H1 (cell line): ENCODE measurements at regions not wholly inside any gene's neighbourhood (a gene's known extent, or its start where the extent isn't known, plus 50 kb on each side); places are given as distances from the start of the nearest gene placed in this dataset.

Experiments
- CTCF ChIA-PET: fragments of 300-600 bp; sonication (Branson Sonifier 250); formaldehyde crosslinking; loops from one replicate; lab custom pipeline; 2021; ENCODE audit not compliant: partially characterized antibody; lab: Charles Lee
- POLR2A ChIA-PET: fragments of 300-600 bp; sonication (Branson Sonifier 250); formaldehyde crosslinking; loops from one replicate; lab custom pipeline; 2021; ENCODE audit warnings: inconsistent platforms; ENCODE audit not compliant: partially characterized antibody; lab: Charles Lee
- DNase-seq, 2 experiments: peaks; one replicate each; pipeline versions ENCODE4 v3.0.0 to v3.0.0-alpha.2; 2010 to 2022; ENCODE audit warnings: low spot score in 2 of 2, low read depth in 1 of 2, mixed read lengths in 1 of 2
- FAIRE-seq: peaks from 2 replicates; lab custom pipeline; 2011; peaks lifted over from hg19 to GRCh38; lab: Jason Lieb, UNC
- H2AFZ ChIP-seq: 2 replicates; pipeline ENCODE4 v1.8.1; 2012; ENCODE audit warnings: low read length, inconsistent platforms
- H2AK5ac ChIP-seq: 2 replicates; pipeline ENCODE4 v1.6.1; 2013; ENCODE audit warnings: low read depth, low read length
- H2BK120ac ChIP-seq: replicated peaks from 2 replicates; pipeline ENCODE3; 2013; ENCODE audit warnings: low read depth, low read length, inconsistent platforms
- H2BK12ac ChIP-seq: 2 replicates; pipeline ENCODE4 v1.6.1; 2013; ENCODE audit warnings: low read depth, low read length
- H2BK15ac ChIP-seq: 2 replicates; pipeline ENCODE4 v1.6.1; 2013; ENCODE audit warnings: low read length
- H2BK20ac ChIP-seq: 2 replicates; pipeline ENCODE4 v1.6.1; 2013; ENCODE audit warnings: low read length
- H2BK5ac ChIP-seq: 2 replicates; pipeline ENCODE4 v1.6.1; 2013; ENCODE audit warnings: low read depth, low read length
- H3K14ac ChIP-seq: 2 replicates; pipeline ENCODE4 v1.6.1; 2013; ENCODE audit warnings: inconsistent platforms; ENCODE audit not compliant: insufficient read length
- H3K18ac ChIP-seq: 2 replicates; pipeline ENCODE4 v1.6.1; 2013; ENCODE audit warnings: low read length; ENCODE audit errors: extremely low read depth
- H3K23ac ChIP-seq: 2 replicates; pipeline ENCODE4 v1.6.1; 2013; ENCODE audit warnings: inconsistent platforms; ENCODE audit not compliant: insufficient read length
- H3K23me2 ChIP-seq: 2 replicates; pipeline ENCODE4 v1.6.1; 2013; ENCODE audit warnings: low read depth, low read length
- H3K27ac ChIP-seq: 2 replicates; pipeline ENCODE4 v1.6.1; 2011; ENCODE audit warnings: low read depth, low read length, inconsistent platforms
- H3K27me3 ChIP-seq, 4 experiments: replicated peaks in 1 of 4; 1 replicate in 1 of 4; 2 replicates in 3 of 4; pipeline versions ENCODE4 v1.6.1 to v1.8.1; 2011 to 2013; ENCODE audit warnings: low read length in 3 of 4, mild to moderate bottlenecking in 3 of 4, inconsistent platforms in 2 of 4, mixed read lengths in 2 of 4, moderate library complexity in 1 of 4; ENCODE audit not compliant: control insufficient read depth in 3 of 4, insufficient read depth in 3 of 4; ENCODE audit errors: extremely low read depth in 1 of 4
- H3K36me3 ChIP-seq, 4 experiments: 2 replicates each; pipeline versions ENCODE4 v1.6.1 to v1.8.1; 2011 to 2013; ENCODE audit warnings: mild to moderate bottlenecking in 4 of 4, low read length in 3 of 4, moderate library complexity in 2 of 4, control low read depth in 1 of 4, inconsistent platforms in 1 of 4; ENCODE audit not compliant: insufficient read depth in 4 of 4, control insufficient read depth in 2 of 4
- H3K4ac ChIP-seq: replicated peaks from 2 replicates; pipeline ENCODE3; 2013; ENCODE audit warnings: low read length, low read depth, mixed read lengths, inconsistent platforms; ENCODE audit not compliant: insufficient read length
- H3K4me1 ChIP-seq, 4 experiments: replicated peaks in 1 of 4; 1 replicate in 1 of 4; 2 replicates in 3 of 4; pipeline versions ENCODE4 v1.6.1 to v1.8.1; 2011 to 2013; ENCODE audit warnings: low read length in 3 of 4, inconsistent platforms in 2 of 4, mixed read lengths in 1 of 4; ENCODE audit not compliant: insufficient read depth in 4 of 4, control insufficient read depth in 3 of 4
- H3K4me2 ChIP-seq, 2 experiments: 2 replicates each; pipeline versions ENCODE4 v1.6.1 to v1.8.1; 2011 to 2013; ENCODE audit warnings: low read depth in 2 of 2, low read length in 2 of 2, control low read depth in 1 of 2, inconsistent platforms in 1 of 2, mild to moderate bottlenecking in 1 of 2; ENCODE audit not compliant: insufficient read depth in 1 of 2
- H3K4me3 ChIP-seq, 4 experiments: fragments of 200-600, 300-600 bp in 1 of 4; sonication (generic), shearing (Covaris generic), sonication (Bioruptor Twin) in 1 of 4; 2 replicates each; pipeline versions ENCODE4 v1.5.1 to v1.8.1; 2011 to 2016; ENCODE audit warnings: low read length in 4 of 4, low read depth in 3 of 4, control low read depth in 2 of 4, inconsistent platforms in 2 of 4, mild to moderate bottlenecking in 2 of 4, mixed read lengths in 1 of 4, moderate library complexity in 1 of 4; ENCODE audit not compliant: insufficient read depth in 2 of 4; ENCODE audit errors: extremely low read depth in 1 of 4
- H3K56ac ChIP-seq: replicated peaks from 2 replicates; pipeline ENCODE3; 2013; ENCODE audit warnings: low read depth, mild to moderate bottlenecking, mixed read lengths, low read length, inconsistent platforms; ENCODE audit not compliant: insufficient read length
- H3K79me1 ChIP-seq: 2 replicates; pipeline ENCODE4 v1.6.1; 2013; ENCODE audit warnings: low read depth, low read length, control low read depth
- H3K79me2 ChIP-seq, 2 experiments: 2 replicates each; pipeline versions ENCODE4 v1.6.1 to v1.8.1; 2012 to 2013; ENCODE audit warnings: low read length in 2 of 2, mild to moderate bottlenecking in 2 of 2, inconsistent platforms in 1 of 2; ENCODE audit not compliant: insufficient read depth in 2 of 2, control insufficient read depth in 1 of 2
- H3K9ac ChIP-seq, 4 experiments: replicated peaks in 1 of 4; 1 replicate in 1 of 4; 2 replicates in 3 of 4; pipeline versions ENCODE4 v1.6.1 to v1.8.1; 2011 to 2013; ENCODE audit warnings: low read depth in 3 of 4, low read length in 3 of 4, control low read depth in 2 of 4, mild to moderate bottlenecking in 2 of 4, moderate library complexity in 2 of 4, inconsistent platforms in 1 of 4; ENCODE audit errors: extremely low read depth in 1 of 4
- H3K9me3 ChIP-seq, 2 experiments: 2 replicates each; pipeline versions ENCODE4 v1.6.1 to v1.8.1; 2012 to 2013; ENCODE audit warnings: mild to moderate bottlenecking in 2 of 2, moderate library complexity in 2 of 2, control low read depth in 1 of 2, inconsistent platforms in 1 of 2, low read depth in 1 of 2, low read length in 1 of 2, mixed read lengths in 1 of 2; ENCODE audit not compliant: insufficient read depth in 2 of 2
- H4K20me1 ChIP-seq, 2 experiments: replicated peaks in 1 of 2; 2 replicates each; pipeline versions ENCODE3 to v1.8.1; 2011 to 2013; ENCODE audit warnings: inconsistent platforms in 2 of 2, low read length in 2 of 2, mild to moderate bottlenecking in 1 of 2; ENCODE audit not compliant: insufficient read depth in 2 of 2, control insufficient read depth in 1 of 2
- H4K5ac ChIP-seq: 2 replicates; pipeline ENCODE4 v1.6.1; 2013; ENCODE audit warnings: low read length, low read depth, mixed read lengths, inconsistent platforms; ENCODE audit not compliant: insufficient read length
- H4K8ac ChIP-seq: 2 replicates; pipeline ENCODE4 v1.8.0; 2013; ENCODE audit warnings: mild to moderate bottlenecking, moderate library complexity, low read length, inconsistent platforms; ENCODE audit not compliant: insufficient read depth; ENCODE audit errors: extremely low read depth
- H4K91ac ChIP-seq: replicated peaks from 2 replicates; pipeline ENCODE3; 2013; ENCODE audit warnings: low read length, mixed read lengths, inconsistent platforms; ENCODE audit not compliant: insufficient read length
- ASH2L ChIP-seq: fragments of 200-600, 300-600 bp; sonication (generic); IDR thresholded peaks from one replicate; pipeline ENCODE4 v1.7.1; 2017; ENCODE audit warnings: low read length
- CTBP2 ChIP-seq: IDR thresholded peaks from 2 replicates; pipeline ENCODE4 v1.7.0; 2011; ENCODE audit warnings: borderline replicate concordance, mild to moderate bottlenecking, moderate library complexity, mixed read lengths, low read length; ENCODE audit not compliant: insufficient read depth, insufficient read length
- FOSL1 ChIP-seq: IDR thresholded peaks from 2 replicates; pipeline ENCODE4 v1.6.1; 2011; ENCODE audit warnings: mild to moderate bottlenecking, low read depth, low read length, moderate library complexity; ENCODE audit not compliant: insufficient read depth
- HDAC2 ChIP-seq, 2 experiments: fragments of 300-600 bp in 1 of 2; sonication (generic) in 1 of 2; IDR thresholded peaks; 2 replicates each; pipeline ENCODE4 v1.6.1; 2011 to 2012; ENCODE audit warnings: low read depth in 2 of 2, low read length in 2 of 2, mild to moderate bottlenecking in 2 of 2, moderate library complexity in 2 of 2, borderline replicate concordance in 1 of 2, inconsistent platforms in 1 of 2
- KDM4A ChIP-seq: IDR thresholded peaks from one replicate; pipeline ENCODE4 v1.7.1; 2012; ENCODE audit warnings: low read depth, mild to moderate bottlenecking, moderate library complexity, low read length, inconsistent platforms; ENCODE audit not compliant: severe bottlenecking
- RAD21 ChIP-seq, 2 experiments: IDR thresholded peaks in 1 of 2; conservative IDR thresholded peaks in 1 of 2; 2 replicates each; pipeline ENCODE4 v1.6.1; 2011; ENCODE audit warnings: low read depth in 2 of 2, low read length in 2 of 2, improper control_type of control experiment in 1 of 2, inconsistent platforms in 1 of 2, mild to moderate bottlenecking in 1 of 2, moderate library complexity in 1 of 2
- RFX5 ChIP-seq: IDR thresholded peaks from 2 replicates; pipeline ENCODE4 v1.6.1; 2011; ENCODE audit warnings: low read depth, low read length, improper control_type of control experiment, borderline replicate concordance
- RXRA ChIP-seq: IDR thresholded peaks from 2 replicates; pipeline ENCODE4 v1.6.1; 2011; ENCODE audit warnings: low read depth, mild to moderate bottlenecking, low read length, moderate library complexity; ENCODE audit not compliant: insufficient read depth
- WGBS, 2 experiments: shearing (Covaris generic) in 1 of 2; methylation state at CpG; one replicate each; pipeline versions ENCODE4 v1.1.6 to v1.1.7; 2013 to 2015; ENCODE audit warnings: low lambda C conversion rate in 2 of 2, mixed read lengths in 2 of 2, inconsistent platforms in 1 of 2, low coverage in 1 of 2, missing lambda C conversion rate in 1 of 2; ENCODE audit not compliant: insufficient replicate concordance in 2 of 2, insufficient coverage in 1 of 2, insufficient read length in 1 of 2; ENCODE audit errors: extremely low coverage in 1 of 2, missing lambda C conversion rate in 1 of 2; 5-methylcytosine and 5-hydroxymethylcytosine counted together
- TF ChIP-seq, protein P1 (sequence below): IDR thresholded peaks from 2 replicates; pipeline ENCODE4 v1.6.1; 2012; ENCODE audit warnings: low read length, inconsistent platforms

DNA sequence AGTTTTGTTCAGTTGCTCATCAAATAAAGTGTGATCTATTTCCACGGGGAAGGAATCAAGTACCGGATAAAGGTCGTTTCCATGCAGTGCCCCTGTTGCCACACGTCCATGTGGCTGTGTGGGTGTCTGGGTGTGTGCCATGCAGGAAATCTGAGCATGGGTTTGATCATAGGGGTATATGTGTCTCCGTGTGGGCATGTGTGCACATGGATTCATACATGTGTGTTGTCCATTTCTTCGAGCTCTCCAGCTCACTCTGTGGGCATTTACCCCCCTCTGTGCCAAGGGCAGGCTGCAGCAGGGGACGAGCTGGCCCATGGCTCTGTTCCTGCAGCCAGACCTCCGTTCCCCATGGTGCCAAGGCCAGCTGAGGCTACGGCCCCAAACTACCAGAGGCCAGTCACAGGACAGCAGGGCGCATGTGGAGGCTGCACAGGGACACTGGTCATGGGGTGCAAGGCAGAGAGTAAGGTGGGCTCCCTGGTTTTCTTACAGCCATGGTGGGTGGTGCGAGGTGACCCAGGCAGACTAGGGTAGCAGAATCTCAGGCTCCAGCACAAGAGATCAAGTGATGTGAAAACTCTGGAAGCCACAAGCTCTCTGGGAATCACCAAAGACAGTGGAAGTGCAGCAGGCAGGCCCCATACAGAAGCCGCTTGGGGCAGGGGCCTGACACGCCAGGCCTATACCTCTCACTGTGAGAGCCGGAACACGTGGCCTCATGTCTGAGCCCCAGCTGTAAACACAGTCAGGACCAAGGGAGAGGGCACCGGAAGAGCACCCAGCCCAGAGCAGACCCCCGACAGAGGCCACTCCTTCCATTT, 66.4 kb upstream of the RAB6C start:
- peak in 1 of 2 experiments; percentile 30 for DNase-seq
- 88% methylated on average over 16 of the region's 17 CpGs; no CpG with 5 or more reads in 1 of the 2 experiments for WGBS, 2 experiments
- CTCF ChIA-PET: interaction anchor here (0.6 kb wide), 1 partner anchor 9 kb away, joined by 3 read pairs; no protein-coding TSS in a partner anchor

More for the DNA sequence above, 66.4 kb upstream of the RAB6C start:
- Histone ChIP-seq H3K4ac (no peak overlapping the region), H4K5ac (no peak overlapping the region), H3K23me2 (no peaks in the 10 kb centered on the region), H3K4me3 (no peak overlapping the region), H3K18ac (no peak overlapping the region), H3K56ac (no peak overlapping the region), H3K9ac (no peak overlapping the region), H2AK5ac (no peak overlapping the region), H3K23ac (no peak overlapping the region), H2BK15ac (no peak overlapping the region), H3K79me2 (no peaks in the 10 kb centered on the region), H3K27ac (no peak overlapping the region), H3K14ac (no peak overlapping the region), H2BK5ac (no peak overlapping the region), H3K27me3 (no peaks in the 10 kb centered on the region), H4K8ac (no peak overlapping the region), H2BK20ac (no peak overlapping the region), H3K36me3 (no peaks in the 10 kb centered on the region), H3K4me2 (no peak overlapping the region), H3K79me1 (no peaks in the 10 kb centered on the region), H2AFZ (no peak overlapping the region), H3K4me1 (peaks cover 0 to 3% (median 2%) of the 10 kb centered on the region in 4 experiments; a peak in 2 of 7 replicates), H2BK120ac (no peak overlapping the region), H4K91ac (no peak overlapping the region), H2BK12ac (peak overlapping the region; percentile 17; the same call in 1 of the 2 replicates), H4K20me1 (peaks cover 0 to 5% of the 10 kb centered on the region in 2 experiments), H3K9me3 (no peaks in the 10 kb centered on the region)
- TF ChIP-seq RFX5 (no peak), RXRA (no peak), HDAC2 (IDR thresholded peaks at IDR 0.05; ENCODE audit: borderline replicate concordance in 1 of 2, low read depth in 2 of 2, low read length in 2 of 2) (no peak), ASH2L (no peak), RAD21 (IDR thresholded peaks at IDR 0.05 in 1 of 2, conservative IDR thresholded peaks at IDR 0.05 in 1 of 2; ENCODE audit: low read depth in 2 of 2, low read length in 2 of 2) (no peak), CTBP2 (no peak), KDM4A (no peak), FOSL1 (no peak)
- TF ChIP-seq, protein P1, sequence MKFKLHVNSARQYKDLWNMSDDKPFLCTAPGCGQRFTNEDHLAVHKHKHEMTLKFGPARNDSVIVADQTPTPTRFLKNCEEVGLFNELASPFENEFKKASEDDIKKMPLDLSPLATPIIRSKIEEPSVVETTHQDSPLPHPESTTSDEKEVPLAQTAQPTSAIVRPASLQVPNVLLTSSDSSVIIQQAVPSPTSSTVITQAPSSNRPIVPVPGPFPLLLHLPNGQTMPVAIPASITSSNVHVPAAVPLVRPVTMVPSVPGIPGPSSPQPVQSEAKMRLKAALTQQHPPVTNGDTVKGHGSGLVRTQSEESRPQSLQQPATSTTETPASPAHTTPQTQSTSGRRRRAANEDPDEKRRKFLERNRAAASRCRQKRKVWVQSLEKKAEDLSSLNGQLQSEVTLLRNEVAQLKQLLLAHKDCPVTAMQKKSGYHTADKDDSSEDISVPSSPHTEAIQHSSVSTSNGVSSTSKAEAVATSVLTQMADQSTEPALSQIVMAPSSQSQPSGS: no peak
- no peak for FAIRE-seq
- POLR2A ChIA-PET: no interaction called here
